Osteoblast (primary cell): ENCODE measurements at regions not wholly inside any gene's neighbourhood (a gene's known extent, or its start where the extent isn't known, plus 50 kb on each side); places are given as distances from the start of the nearest gene placed in this dataset.

Experiments used
- DNase-seq: peaks from one replicate; pipeline ENCODE4 v3.0.0; 2011; ENCODE audit warnings: low spot score, mixed read lengths; ENCODE audit not compliant: insufficient read length; ENCODE audit errors: missing footprints
- H2AFZ ChIP-seq: 2 replicates; pipeline ENCODE4 v1.6.0; 2011; ENCODE audit warnings: mild to moderate bottlenecking, low read length
- H3K27ac ChIP-seq: 2 replicates; pipeline ENCODE4 v1.5.1; 2011; ENCODE audit warnings: mild to moderate bottlenecking, low read depth, low read length, moderate library complexity
- H3K27me3 ChIP-seq: 2 replicates; pipeline ENCODE4 v1.6.0; 2012; ENCODE audit warnings: mild to moderate bottlenecking, control low read depth, inconsistent platforms, low read length, moderate library complexity; ENCODE audit not compliant: insufficient read depth
- H3K36me3 ChIP-seq: 2 replicates; pipeline ENCODE4 v1.5.1; 2011; ENCODE audit warnings: mild to moderate bottlenecking, low read length, control low read depth, moderate library complexity; ENCODE audit not compliant: insufficient read depth
- H3K4me1 ChIP-seq: 2 replicates; pipeline ENCODE4 v1.5.1; 2011; ENCODE audit warnings: mild to moderate bottlenecking, low read length, control low read depth, moderate library complexity; ENCODE audit not compliant: insufficient read depth
- H3K4me2 ChIP-seq: 2 replicates; pipeline ENCODE4 v1.6.0; 2011; ENCODE audit warnings: mild to moderate bottlenecking, low read length; ENCODE audit not compliant: insufficient read depth
- H3K4me3 ChIP-seq: fragments of 200-600 bp; sonication (generic); 3 replicates; pipeline ENCODE4 v1.5.1; 2012; ENCODE audit warnings: mild to moderate bottlenecking, low read length, inconsistent platforms; ENCODE audit not compliant: insufficient read depth
- H3K79me2 ChIP-seq: 2 replicates; pipeline ENCODE4 v1.6.0; 2012; ENCODE audit warnings: mild to moderate bottlenecking, low read length, control low read depth, inconsistent platforms; ENCODE audit not compliant: insufficient read depth
- H3K9me3 ChIP-seq: 2 replicates; pipeline ENCODE4 v1.5.1; 2011; ENCODE audit warnings: low read depth, low read length, control low read depth
- H4K20me1 ChIP-seq: 2 replicates; pipeline ENCODE4 v1.6.0; 2012; ENCODE audit warnings: mild to moderate bottlenecking, low read length, control low read depth; ENCODE audit not compliant: insufficient read depth
- CTCF ChIP-seq: IDR thresholded peaks from 2 replicates; pipeline ENCODE4 v1.5.1; 2011; ENCODE audit warnings: mild to moderate bottlenecking, low read depth, low read length, moderate library complexity; ENCODE audit errors: extremely low read depth

- H3K4me2 ChIP-seq = no peak overlapping the region
- no peak for DNase-seq
- H3K27ac ChIP-seq = no peak overlapping the region
- H3K27me3 ChIP-seq = no peaks in the 10 kb centered on the region
- H3K4me3 ChIP-seq = no peak overlapping the region
- H3K4me1 ChIP-seq = peaks cover 10% of the 10 kb centered on the region
- no peaks in the 10 kb centered on the region for H3K79me2 ChIP-seq
- H3K9me3 ChIP-seq = no peaks in the 10 kb centered on the region
- no peaks in the 10 kb centered on the region for H4K20me1 ChIP-seq
- no peaks in the 10 kb centered on the region for H3K36me3 ChIP-seq
- no peak overlapping the region for H2AFZ ChIP-seq
- TF ChIP-seq CTCF = no peak
These were observed 274.4 kb downstream of the LRIG3 start for GRCh38 chr12:58645946-58646345.

GRCh38 chr12:58647495-58647894, 272.8 kb downstream of the LRIG3 start:
- no peak overlapping the region for H3K4me3 ChIP-seq
- H3K4me1 ChIP-seq = peaks cover 8% of the 10 kb centered on the region
- no peaks in the 10 kb centered on the region for H3K27me3 ChIP-seq
- no peaks in the 10 kb centered on the region for H3K9me3 ChIP-seq
- no peak for TF ChIP-seq CTCF
- H3K79me2 ChIP-seq = no peaks in the 10 kb centered on the region
- no peak overlapping the region for H3K27ac ChIP-seq
- DNase-seq = no peak
- H2AFZ ChIP-seq = no peak overlapping the region
- H3K4me2 ChIP-seq = peak overlapping the region; percentile 78
- no peaks in the 10 kb centered on the region for H3K36me3 ChIP-seq
- no peaks in the 10 kb centered on the region for H4K20me1 ChIP-seq

GRCh38 chr12:58648176-58648575, 272.1 kb downstream of the LRIG3 start:
- Histone ChIP-seq H3K9me3 (no peaks in the 10 kb centered on the region), H3K36me3 (no peaks in the 10 kb centered on the region), H4K20me1 (no peaks in the 10 kb centered on the region), H3K4me2 (peak overlapping the region; percentile 78), H3K27ac (peak overlapping the region; percentile 47), H3K4me3 (peak overlapping the region; percentile 59), H3K79me2 (no peaks in the 10 kb centered on the region), H3K27me3 (no peaks in the 10 kb centered on the region), H2AFZ (peak overlapping the region; percentile 93), H3K4me1 (peaks cover 8% of the 10 kb centered on the region)
- DNase-seq = no peak
- no peak for TF ChIP-seq CTCF

DNA sequence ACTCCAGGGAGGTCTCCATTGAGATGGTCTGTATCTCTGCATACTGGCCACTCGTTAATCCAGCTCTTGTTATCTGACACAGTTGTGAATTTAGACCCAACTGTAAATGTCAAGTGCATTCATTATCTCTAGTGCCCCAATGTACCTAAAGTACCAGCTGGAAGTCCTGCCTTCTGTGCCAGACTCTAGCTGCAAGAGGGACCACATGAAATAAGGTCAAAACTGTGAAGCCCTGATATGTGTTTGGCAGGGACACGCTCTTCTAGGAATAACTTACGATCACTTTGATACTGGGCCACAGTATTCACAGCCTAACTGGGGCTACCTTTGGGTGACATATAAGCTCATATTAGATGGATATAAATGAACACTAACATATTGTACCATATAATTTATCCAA, 268.5 kb downstream of the LRIG3 start:
- no peaks in the 10 kb centered on the region for H4K20me1 ChIP-seq
- H3K4me3 ChIP-seq = no peak overlapping the region
- H3K9me3 ChIP-seq = no peaks in the 10 kb centered on the region
- H2AFZ ChIP-seq = no peak overlapping the region
- no peaks in the 10 kb centered on the region for H3K27me3 ChIP-seq
- no peak for TF ChIP-seq CTCF
- no peak overlapping the region for H3K27ac ChIP-seq
- H3K79me2 ChIP-seq = no peaks in the 10 kb centered on the region
- H3K36me3 ChIP-seq = no peaks in the 10 kb centered on the region
- H3K4me1 ChIP-seq = peaks cover 8% of the 10 kb centered on the region
- no peak overlapping the region for H3K4me2 ChIP-seq
- DNase-seq = no peak
